ENCODE measurements at regions not wholly inside any gene's neighbourhood (a gene's known extent, or its start where the extent isn't known, plus 50 kb on each side); places are given as distances from the start of the nearest gene placed in this dataset.

GRCh38 chr2:19231625-19232024, 126.8 kb downstream of the OSR1 start:
- no peaks in the 10 kb centered on the region for H4K20me1 ChIP-seq (ENCODE audit: insufficient read depth, low read length)
- no peak overlapping the region for H3K56ac ChIP-seq (ENCODE audit: extremely low read depth, insufficient read depth, low read length)
- H2AK9ac ChIP-seq (replicated peaks; ENCODE audit: low read depth, low read length, poor library complexity), result no peak overlapping the region
- H3K14ac ChIP-seq (replicated peaks; ENCODE audit: low read depth, low read length), result no peak overlapping the region
- H4K5ac ChIP-seq (ENCODE audit: low read depth, low read length), result no peak overlapping the region
- H4K8ac ChIP-seq (ENCODE audit: low read depth in 2 of 2, low read length in 2 of 2), result no peak overlapping the region
- H2AK5ac ChIP-seq (ENCODE audit: low read depth, low read length), result no peak overlapping the region
- no peaks in the 10 kb centered on the region for H3K9me1 ChIP-seq (ENCODE audit: insufficient read depth, low read length)
- no peak overlapping the region for H4K91ac ChIP-seq (ENCODE audit: insufficient read depth, low read depth, low read length)
- TF ChIP-seq RAD21 (IDR thresholded peaks at IDR 0.05; ENCODE audit: low read length) (no peak), BHLHE40 (IDR thresholded peaks at IDR 0.05; ENCODE audit: low read depth, low read length) (no peak), MXI1 (IDR thresholded peaks at IDR 0.05; ENCODE audit: borderline replicate concordance, low read depth, low read length) (no peak), NFE2L2 (IDR thresholded peaks at IDR 0.05; ENCODE audit: low read depth, low read length) (no peak), POLR2A (IDR thresholded peaks at IDR 0.05; ENCODE audit: low read depth, low read length) (no peak), SMC3 (IDR thresholded peaks at IDR 0.05; ENCODE audit: low read depth, low read length) (no peak), CEBPB (IDR thresholded peaks at IDR 0.05; ENCODE audit: low read depth, low read length) (no peak), CTCF (conservative IDR thresholded peaks at IDR 0.05; ENCODE audit: low read depth, low read length) (no peak), RCOR1 (IDR thresholded peaks at IDR 0.05; ENCODE audit: insufficient replicate concordance, low read length) (no peak), FOS (IDR thresholded peaks at IDR 0.05; ENCODE audit: low read depth, low read length) (no peak), USF2 (IDR thresholded peaks at IDR 0.05; ENCODE audit: low read depth, low read length) (no peak), MAZ (IDR thresholded peaks at IDR 0.05; ENCODE audit: borderline replicate concordance, low read depth, low read length) (no peak), MAFK (IDR thresholded peaks at IDR 0.05; ENCODE audit: low read depth, low read length) (no peak)
- in situ Hi-C loops (cut with MboI; ENCODE audit: low sequenced_read_pairs), result no loop called here
- no peak overlapping the region for H3K4me3 ChIP-seq (ENCODE audit: insufficient read depth, low read depth, low read length)
- no peak overlapping the region for H3K18ac ChIP-seq (ENCODE audit: low read depth, low read length)
- H2BK120ac ChIP-seq (ENCODE audit: low read depth, low read length), result no peak overlapping the region
- H3K79me1 ChIP-seq (ENCODE audit: low read depth in 1 of 2, low read length in 2 of 2), result no peaks in the 10 kb centered on the region
- H3K27me3 ChIP-seq (ENCODE audit: control insufficient read depth, insufficient read depth, low read length), result no peaks in the 10 kb centered on the region; the same call in 1 of the 2 replicates
- H3K9ac ChIP-seq (ENCODE audit: low read depth, low read length), result no peak overlapping the region
- intact Hi-C loops (cut with micrococcal nuclease), result no loop called here
- H3K4me2 ChIP-seq (ENCODE audit: low read depth, low read length), result no peak overlapping the region
- BruUV-seq (replicated peaks), result no TSS peak
- no peak overlapping the region for H2BK20ac ChIP-seq (ENCODE audit: low read depth, low read length)
- H3K9me3 ChIP-seq (ENCODE audit: control insufficient read depth, insufficient read depth, low read length), result no peaks in the 10 kb centered on the region
- no peak overlapping the region for H3K4ac ChIP-seq (ENCODE audit: low read depth, low read length)
- H3K36me3 ChIP-seq (ENCODE audit: control insufficient read depth, insufficient read depth, low read length), result no peaks in the 10 kb centered on the region
- no peak overlapping the region for H2BK5ac ChIP-seq (ENCODE audit: low read depth, low read length, poor library complexity, severe bottlenecking)
- WGBS, 2 experiments (ENCODE audit: extremely low coverage in 2 of 2, insufficient read length in 1 of 2), result 100% methylated on average over 2 of the region's 2 CpGs; no CpG with 5 or more reads in 1 of the 2 experiments
- H3K27ac ChIP-seq (ENCODE audit: insufficient read depth, low read length), result no peak overlapping the region
- no peak overlapping the region for H2AFZ ChIP-seq (replicated peaks; ENCODE audit: low read length, poor library complexity)
- H3K23ac ChIP-seq (ENCODE audit: low read depth, low read length), result no peak overlapping the region
- dilution Hi-C loops (cut with HindIII; ENCODE audit: low sequenced_read_pairs, unreplicated experiment), result no loop called here
- CTCF ChIA-PET, result interaction anchor here (0.7 kb wide), 1 partner anchor 588 kb away, joined by 3 read pairs; no protein-coding TSS in a partner anchor
- DNase-seq (no peak), ATAC-seq (ENCODE audit: low read depth) (no peak)
- no peak overlapping the region for H2BK15ac ChIP-seq (ENCODE audit: low read depth, low read length)
- H3K4me1 ChIP-seq (ENCODE audit: control insufficient read depth, insufficient read depth, low read length), result peaks cover 14% of the 10 kb centered on the region
- POLR2A ChIA-PET (ENCODE audit: unreplicated experiment), result no interaction called here

Data from IMR-90 (cell line).